Liver (tissue), 3 donors: ENCODE measurements at regions not wholly inside any gene's neighbourhood (a gene's known extent, or its start where the extent isn't known, plus 50 kb on each side); places are given as distances from the start of the nearest gene placed in this dataset.

Experiments
- ATF3 ChIP-seq: IDR thresholded peaks from 2 replicates; pipeline ENCODE4 v1.6.1; 2016; ENCODE audit warnings: antibody characterized with exemption
- CTCF ChIP-seq: fragments of 150-350 bp; IDR thresholded peaks from 2 replicates; pipeline ENCODE4 v1.5.1; 2017; ENCODE audit warnings: improper control_type of control experiment, low read depth, low read length; ENCODE audit not compliant: missing input control
- GABPA ChIP-seq, 2 donors: IDR thresholded peaks in 1 of 2; conservative IDR thresholded peaks in 1 of 2; 2 replicates each; pipeline ENCODE4 v1.6.1; 2016; ENCODE audit warnings: antibody characterized with exemption in 2 of 2, mild to moderate bottlenecking in 1 of 2, moderate library complexity in 1 of 2
- HNF4G ChIP-seq: IDR thresholded peaks from 2 replicates; pipeline ENCODE4 v1.6.1; 2016; ENCODE audit warnings: antibody characterized with exemption
- MAX ChIP-seq: IDR thresholded peaks from 2 replicates; pipeline ENCODE4 v1.6.1; 2016; ENCODE audit warnings: antibody characterized with exemption
- NR2F2 ChIP-seq: IDR thresholded peaks from 2 replicates; pipeline ENCODE4 v1.6.1; 2016; ENCODE audit warnings: antibody characterized with exemption
- RAD21 ChIP-seq, 2 donors: IDR thresholded peaks; 2 replicates each; pipeline ENCODE4 v1.6.1; 2016; ENCODE audit warnings: antibody characterized with exemption in 2 of 2, mild to moderate bottlenecking in 2 of 2
- REST ChIP-seq: IDR thresholded peaks from 2 replicates; pipeline ENCODE4 v1.6.1; 2016; ENCODE audit warnings: antibody characterized with exemption, mild to moderate bottlenecking
- SP1 ChIP-seq: IDR thresholded peaks from 2 replicates; pipeline ENCODE4 v1.6.1; 2018; ENCODE audit warnings: antibody characterized with exemption, mild to moderate bottlenecking
- TAF1 ChIP-seq: conservative IDR thresholded peaks from 2 replicates; pipeline ENCODE4 v1.6.1; 2016; ENCODE audit warnings: antibody characterized with exemption, mild to moderate bottlenecking
- ZBTB33 ChIP-seq: IDR thresholded peaks from 2 replicates; pipeline ENCODE4 v1.6.1; 2016; ENCODE audit warnings: antibody characterized with exemption
- donor health status: healthy.
- donor health status: healthy.

GRCh38 chr11:129729216-129729615, 86.4 kb upstream of the TMEM45B start:
- TF ChIP-seq CTCF (no peak), MAX (no peak), HNF4G (no peak), TAF1 (no peak), ZBTB33 (no peak), ATF3 (no peak), GABPA (IDR thresholded peaks at IDR 0.05 in 1 of 2, conservative IDR thresholded peaks at IDR 0.05 in 1 of 2) (no peak), REST (no peak), SP1 (no peak), NR2F2 (no peak), RAD21 (IDR thresholded peaks at IDR 0.05) (no peak)
